OCI-LY7 (cell line): ENCODE measurements at regions not wholly inside any gene's neighbourhood (a gene's known extent, or its start where the extent isn't known, plus 50 kb on each side); places are given as distances from the start of the nearest gene placed in this dataset.

Source experiments
- BruUV-seq: library from RNA; stranded (reverse); fragments of 400-500 nt; replicated peaks from 2 replicates; lab custom pipeline; 2021; lab: Mats Ljungman, UMichigan
- CTCF ChIA-PET: fragments of 300-600 bp; sonication (Branson Sonifier 250); formaldehyde crosslinking; loops from one replicate; lab custom pipeline; 2022; ENCODE audit warnings: antibody characterized with exemption; ENCODE audit not compliant: unreplicated experiment; lab: Charles Lee
- POLR2A ChIA-PET: fragments of 300-600 bp; sonication (Branson Sonifier 250); formaldehyde crosslinking; loops from one replicate; lab custom pipeline; 2022; ENCODE audit warnings: antibody characterized with exemption; lab: Charles Lee
- DNase-seq: peaks from one replicate; pipeline ENCODE4 v3.0.0-alpha.2; 2015; ENCODE audit warnings: low spot score
- H2AFZ ChIP-seq: fragments of 200-600 bp; sonication (generic), shearing (Covaris generic); 2 replicates; pipeline ENCODE4 v1.6.1; 2014; ENCODE audit warnings: mild to moderate bottlenecking, antibody characterized with exemption, low read length, moderate library complexity
- H3K27ac ChIP-seq: fragments of 200-600 bp; sonication (generic); 2 replicates; pipeline ENCODE4 v1.5.1; 2014; ENCODE audit warnings: mixed run types, low read depth, mild to moderate bottlenecking, moderate library complexity, low read length, inconsistent platforms; ENCODE audit not compliant: poor library complexity, severe bottlenecking
- H3K36me3 ChIP-seq: fragments of 200-600 bp; sonication (generic); 2 replicates; pipeline ENCODE4 v1.6.1; 2014; ENCODE audit warnings: mild to moderate bottlenecking, antibody characterized with exemption, low read length, moderate library complexity, mixed read lengths; ENCODE audit not compliant: insufficient read depth
- H3K4me1 ChIP-seq: fragments of 200-600 bp; sonication (generic); 2 replicates; pipeline ENCODE4 v1.5.1; 2014; ENCODE audit warnings: mild to moderate bottlenecking, low read length; ENCODE audit not compliant: insufficient read depth, poor library complexity, severe bottlenecking
- H3K4me2 ChIP-seq: fragments of 200-600 bp; sonication (generic); 2 replicates; pipeline ENCODE4 v1.6.1; 2014; ENCODE audit warnings: mild to moderate bottlenecking, low read length
- H3K4me3 ChIP-seq: fragments of 200-600 bp; sonication (generic); 2 replicates; pipeline ENCODE4 v1.5.1; 2014; ENCODE audit warnings: mild to moderate bottlenecking, low read depth, low read length; ENCODE audit not compliant: poor library complexity, severe bottlenecking
- H3K79me2 ChIP-seq: fragments of 200-600 bp; sonication (generic); 2 replicates; pipeline ENCODE4 v1.6.1; 2016; ENCODE audit warnings: low read depth, mild to moderate bottlenecking, low read length, moderate library complexity, mixed read lengths; ENCODE audit not compliant: insufficient read depth
- H3K9me2 ChIP-seq: fragments of 200-600 bp; sonication (generic); 2 replicates; pipeline ENCODE4 v1.6.1; 2016; ENCODE audit warnings: mild to moderate bottlenecking, low read length, mixed read lengths; ENCODE audit not compliant: insufficient read depth
- H3K9me3 ChIP-seq: fragments of 200-600 bp; sonication (generic); 2 replicates; pipeline ENCODE4 v1.6.1; 2014; ENCODE audit warnings: mild to moderate bottlenecking, mixed run types, low read length, mixed read lengths
- H4K20me1 ChIP-seq: fragments of 200-600 bp; sonication (generic); 2 replicates; pipeline ENCODE4 v1.6.1; 2014; ENCODE audit warnings: mild to moderate bottlenecking, antibody characterized with exemption, low read length, moderate library complexity, mixed read lengths; ENCODE audit not compliant: insufficient read depth
- EZH2phosphoT487 ChIP-seq: fragments of 200-600 bp; sonication (generic); IDR thresholded peaks from 2 replicates; pipeline ENCODE4 v1.6.1; 2018; ENCODE audit warnings: low read depth, borderline replicate concordance, mild to moderate bottlenecking, mixed run types, antibody characterized with exemption, low read length, moderate library complexity, mixed read lengths
- intact Hi-C: fragments of 100-400 bp; cut with micrococcal nuclease; formaldehyde crosslinking; loops from one replicate; pipeline ENCODE4 v1.10.0; 2022; ENCODE audit not compliant: unreplicated experiment
- TF ChIP-seq, protein P1 (sequence below): fragments of 200-600 bp; sonication (generic); conservative IDR thresholded peaks from 2 replicates; pipeline ENCODE4 v1.5.1; 2014; ENCODE audit warnings: mild to moderate bottlenecking, antibody characterized with exemption, low read length, moderate library complexity, mixed read lengths

DNA sequence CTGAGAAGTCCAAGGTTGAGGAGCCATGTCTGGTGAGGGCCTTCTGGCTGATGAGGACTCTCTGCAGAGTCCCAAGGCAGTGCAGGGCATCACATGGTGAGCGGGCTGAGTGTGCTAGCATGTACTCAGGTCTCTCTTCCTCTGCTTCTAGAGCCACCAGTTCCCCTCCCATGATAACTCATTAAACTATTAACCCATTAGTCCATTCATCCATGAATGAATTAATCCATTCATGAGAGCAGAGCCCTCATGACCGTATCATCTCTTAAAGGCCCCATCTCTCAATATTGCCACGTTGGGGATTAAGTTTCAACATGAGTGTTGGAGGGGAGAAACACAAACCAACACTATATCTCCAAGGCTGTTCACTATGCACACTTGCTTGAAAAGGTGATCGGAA is 83.7 kb downstream of the TMEM30B start:
- Histone ChIP-seq H3K4me3 (no peak overlapping the region), H3K27ac (no peak overlapping the region), H2AFZ (no peak overlapping the region), H3K9me2 (no peaks in the 10 kb centered on the region), H3K9me3 (no peaks in the 10 kb centered on the region; the same call in 1 of the 2 replicates), H3K36me3 (no peaks in the 10 kb centered on the region), H3K4me2 (no peak overlapping the region), H3K4me1 (peaks cover 9% of the 10 kb centered on the region), H3K79me2 (no peaks in the 10 kb centered on the region), H4K20me1 (no peaks in the 10 kb centered on the region)
- ChIA-PET POLR2A (interaction anchor here (1.0 kb wide), 1 partner anchor 57 kb away, joined by 3 read pairs; no protein-coding TSS in a partner anchor), CTCF (no interaction called here)
- no TSS peak for BruUV-seq
- intact Hi-C loops, result no loop called here
- TF ChIP-seq, protein P1, sequence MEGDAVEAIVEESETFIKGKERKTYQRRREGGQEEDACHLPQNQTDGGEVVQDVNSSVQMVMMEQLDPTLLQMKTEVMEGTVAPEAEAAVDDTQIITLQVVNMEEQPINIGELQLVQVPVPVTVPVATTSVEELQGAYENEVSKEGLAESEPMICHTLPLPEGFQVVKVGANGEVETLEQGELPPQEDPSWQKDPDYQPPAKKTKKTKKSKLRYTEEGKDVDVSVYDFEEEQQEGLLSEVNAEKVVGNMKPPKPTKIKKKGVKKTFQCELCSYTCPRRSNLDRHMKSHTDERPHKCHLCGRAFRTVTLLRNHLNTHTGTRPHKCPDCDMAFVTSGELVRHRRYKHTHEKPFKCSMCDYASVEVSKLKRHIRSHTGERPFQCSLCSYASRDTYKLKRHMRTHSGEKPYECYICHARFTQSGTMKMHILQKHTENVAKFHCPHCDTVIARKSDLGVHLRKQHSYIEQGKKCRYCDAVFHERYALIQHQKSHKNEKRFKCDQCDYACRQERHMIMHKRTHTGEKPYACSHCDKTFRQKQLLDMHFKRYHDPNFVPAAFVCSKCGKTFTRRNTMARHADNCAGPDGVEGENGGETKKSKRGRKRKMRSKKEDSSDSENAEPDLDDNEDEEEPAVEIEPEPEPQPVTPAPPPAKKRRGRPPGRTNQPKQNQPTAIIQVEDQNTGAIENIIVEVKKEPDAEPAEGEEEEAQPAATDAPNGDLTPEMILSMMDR, result no peak
- no peak for TF ChIP-seq EZH2phosphoT487
- DNase-seq, result no peak

DNA sequence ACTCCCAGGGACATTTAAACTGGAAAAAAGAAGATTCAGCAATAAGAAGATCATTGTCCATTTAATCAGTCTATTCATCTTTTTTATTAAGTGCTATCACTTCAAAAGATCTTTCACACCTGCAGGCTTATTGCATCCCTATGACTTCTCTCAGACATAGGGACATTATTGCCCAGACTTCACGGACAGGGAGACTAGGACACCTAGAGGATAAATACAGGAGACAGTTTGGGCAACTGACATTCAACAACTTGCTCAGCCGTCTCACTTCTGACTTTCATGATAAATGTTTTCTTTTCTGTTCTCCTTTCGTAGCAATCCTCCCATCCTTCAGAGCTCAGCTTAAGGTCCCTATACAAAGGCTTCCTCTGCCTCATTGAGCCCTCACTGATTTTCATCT is 84.3 kb downstream of the TMEM30B start:
- Histone ChIP-seq H3K9me2 (no peaks in the 10 kb centered on the region), H3K79me2 (no peaks in the 10 kb centered on the region), H2AFZ (0 out of 2 replicates have a peak overlapping the region, but pooled peaks have one; percentile 10), H3K27ac (no peak overlapping the region), H3K4me3 (no peak overlapping the region), H3K4me2 (no peak overlapping the region), H4K20me1 (no peaks in the 10 kb centered on the region), H3K9me3 (no peaks in the 10 kb centered on the region; the same call in 1 of the 2 replicates), H3K4me1 (peaks cover 3% of the 10 kb centered on the region), H3K36me3 (no peaks in the 10 kb centered on the region)
- BruUV-seq, result no TSS peak
- ChIA-PET POLR2A (no interaction called here), CTCF (no interaction called here)
- TF ChIP-seq, protein P1, result no peak
- TF ChIP-seq EZH2phosphoT487, result no peak
- intact Hi-C loops, result no loop called here
- DNase-seq, result no peak

DNA sequence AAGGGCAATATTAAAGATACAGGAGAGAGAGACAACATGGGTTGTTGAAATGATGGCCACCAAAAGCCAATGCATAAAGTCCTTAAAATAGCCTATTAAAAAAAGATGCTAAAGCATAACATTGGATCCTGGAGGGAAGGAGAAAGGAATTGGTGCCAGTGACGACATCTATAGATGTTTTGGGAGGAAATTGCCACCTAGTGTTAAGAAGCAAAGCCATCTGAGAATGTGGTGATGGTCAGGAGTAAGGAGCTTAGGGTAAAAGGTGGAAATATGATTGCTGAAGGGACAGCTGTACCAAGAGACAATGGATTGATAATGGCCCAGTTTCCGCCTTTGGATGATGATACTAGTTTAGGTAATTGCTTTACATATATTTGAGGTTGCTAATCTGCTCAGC is 85.1 kb downstream of the TMEM30B start:
- no TSS peak for BruUV-seq
- ChIA-PET CTCF (no interaction called here), POLR2A (no interaction called here)
- H3K9me2 ChIP-seq, result no peaks in the 10 kb centered on the region
- H3K36me3 ChIP-seq, result no peaks in the 10 kb centered on the region
- TF ChIP-seq, protein P1, result 0 out of 2 replicates have a peak, but pooled peaks have one; percentile 24
- TF ChIP-seq EZH2phosphoT487, result no peak
- H3K4me1 ChIP-seq, result no peaks in the 10 kb centered on the region
- H3K9me3 ChIP-seq, result no peaks in the 10 kb centered on the region
- no peak overlapping the region for H3K4me3 ChIP-seq
- no peaks in the 10 kb centered on the region for H3K79me2 ChIP-seq
- no peak overlapping the region for H2AFZ ChIP-seq
- DNase-seq, result no peak
- intact Hi-C loops, result no loop called here
- H4K20me1 ChIP-seq, result no peaks in the 10 kb centered on the region
- no peak overlapping the region for H3K27ac ChIP-seq
- no peak overlapping the region for H3K4me2 ChIP-seq
